ENCODE measurements at regions not wholly inside any gene's neighbourhood (a gene's known extent, or its start where the extent isn't known, plus 50 kb on each side); places are given as distances from the start of the nearest gene placed in this dataset.

GRCh38 chr3:31161889-31162288 lies 267.4 kb upstream of the GADL1 start:
- TF ChIP-seq MAX (IDR thresholded peaks at IDR 0.05; ENCODE audit: low read depth, low read length) (no peak), POLR2A (IDR thresholded peaks at IDR 0.05; ENCODE audit: extremely low read depth, insufficient read length) (no peak), MYC (IDR thresholded peaks at IDR 0.05; ENCODE audit: low read depth, low read length) (no peak), CTCF (IDR thresholded peaks at IDR 0.05; ENCODE audit: low read depth, low read length) (no peak)
- DNase-seq (ENCODE audit: low read depth): no peak
- H3K4me3 ChIP-seq (ENCODE audit: low read depth, low read length): no peak overlapping the region

GRCh38 chr3:31164381-31164780 lies 269.9 kb upstream of the GADL1 start:
- DNase-seq (ENCODE audit: low read depth): no peak
- TF ChIP-seq MYC (IDR thresholded peaks at IDR 0.05; ENCODE audit: low read depth, low read length) (no peak), MAX (IDR thresholded peaks at IDR 0.05; ENCODE audit: low read depth, low read length) (no peak), POLR2A (IDR thresholded peaks at IDR 0.05; ENCODE audit: extremely low read depth, insufficient read length) (no peak), CTCF (IDR thresholded peaks at IDR 0.05; ENCODE audit: low read depth, low read length) (no peak)
- no peak overlapping the region for H3K4me3 ChIP-seq (ENCODE audit: low read depth, low read length)

GRCh38 chr3:31165399-31165860 lies 271.0 kb upstream of the GADL1 start:
- no peak for DNase-seq (ENCODE audit: low read depth)

GRCh38 chr3:31166249-31166885 lies 271.9 kb upstream of the GADL1 start:
- no peak for TF ChIP-seq MAX (IDR thresholded peaks at IDR 0.05; ENCODE audit: low read depth, low read length)
- TF ChIP-seq MYC (IDR thresholded peaks at IDR 0.05; ENCODE audit: low read depth, low read length): no peak
- TF ChIP-seq CTCF (IDR thresholded peaks at IDR 0.05; ENCODE audit: low read depth, low read length): no peak
- TF ChIP-seq POLR2A (IDR thresholded peaks at IDR 0.05; ENCODE audit: extremely low read depth, insufficient read length): no peak
- no peak overlapping the region for H3K4me3 ChIP-seq (ENCODE audit: low read depth, low read length)

More at GRCh38 chr3:31165399-31165860, 271.0 kb upstream of the GADL1 start:
- no peak for TF ChIP-seq CTCF (IDR thresholded peaks at IDR 0.05; ENCODE audit: low read depth, low read length)
- TF ChIP-seq MYC (IDR thresholded peaks at IDR 0.05; ENCODE audit: low read depth, low read length): no peak
- TF ChIP-seq POLR2A (IDR thresholded peaks at IDR 0.05; ENCODE audit: extremely low read depth, insufficient read length): no peak
- no peak for TF ChIP-seq MAX (IDR thresholded peaks at IDR 0.05; ENCODE audit: low read depth, low read length)
- H3K4me3 ChIP-seq (ENCODE audit: low read depth, low read length): no peak overlapping the region

GRCh38 chr3:31167666-31168065 lies 273.2 kb upstream of the GADL1 start:
- no peak overlapping the region for H3K4me3 ChIP-seq (ENCODE audit: low read depth, low read length)
- TF ChIP-seq POLR2A (IDR thresholded peaks at IDR 0.05; ENCODE audit: extremely low read depth, insufficient read length) (no peak), CTCF (IDR thresholded peaks at IDR 0.05; ENCODE audit: low read depth, low read length) (no peak), MAX (IDR thresholded peaks at IDR 0.05; ENCODE audit: low read depth, low read length) (no peak), MYC (IDR thresholded peaks at IDR 0.05; ENCODE audit: low read depth, low read length) (no peak)
- no peak for DNase-seq (ENCODE audit: low read depth)

More at GRCh38 chr3:31166249-31166885, 271.9 kb upstream of the GADL1 start:
- no peak for DNase-seq (ENCODE audit: low read depth)
